GM21528 (cell line): ENCODE measurements at regions not wholly inside any gene's neighbourhood (a gene's known extent, or its start where the extent isn't known, plus 50 kb on each side); places are given as distances from the start of the nearest gene placed in this dataset.

ENCODE experiments used
- ATAC-seq: cut with Tn5 transposase; IDR thresholded peaks from one replicate; pipeline ENCODE4 v1.9.1; 2021; ENCODE audit warnings: mild to moderate bottlenecking, moderate library complexity; ENCODE audit not compliant: unreplicated experiment, low FRiP score

DNA sequence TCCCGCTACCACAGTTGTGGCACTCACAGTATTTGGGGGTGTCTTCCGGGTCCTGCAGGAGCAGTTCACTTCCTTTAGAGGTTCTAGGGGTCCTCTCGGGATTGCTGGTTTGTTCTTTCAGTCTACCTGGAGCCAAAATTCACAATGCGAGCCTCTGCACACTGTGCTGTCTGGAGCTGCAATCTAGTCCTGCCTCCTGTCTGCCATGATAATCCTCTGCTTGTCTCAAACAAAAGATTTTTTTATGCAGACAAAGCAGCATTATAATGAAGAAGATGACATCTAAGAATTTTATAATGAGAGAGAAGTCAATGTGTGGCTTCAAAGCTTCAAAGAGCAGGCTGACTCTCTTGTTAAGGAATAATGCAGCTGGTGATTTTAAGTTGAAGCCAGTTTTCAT is 975.1 kb upstream of the GYPC start:
- ATAC-seq = no peak

GRCh38 chr2:125681576-125681975 is 974.4 kb upstream of the GYPC start:
- ATAC-seq = no peak

GRCh38 chr2:125681976-125682805 is 973.8 kb upstream of the GYPC start:
- no peak for ATAC-seq

DNA sequence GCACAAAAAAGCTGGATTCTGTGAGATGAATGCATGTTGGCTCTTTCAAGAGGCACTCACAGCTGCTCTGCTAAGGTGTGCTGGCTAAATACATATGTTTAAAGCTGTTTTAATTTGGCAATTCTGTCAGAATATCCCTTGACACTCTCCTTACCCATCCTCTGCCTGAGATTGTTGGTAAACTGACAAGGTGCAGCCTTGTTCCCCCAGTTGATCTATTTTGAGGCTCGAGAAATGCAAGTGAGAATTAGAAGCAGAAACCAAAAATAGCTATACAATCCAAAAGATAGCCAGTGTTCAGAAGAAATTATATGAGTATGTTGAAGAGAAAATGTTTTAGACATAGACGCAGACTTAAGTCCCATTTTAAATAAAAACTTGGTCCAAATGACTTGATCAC is 971.7 kb upstream of the GYPC start:
- ATAC-seq = no peak

GRCh38 chr2:125684932-125685331 is 971.0 kb upstream of the GYPC start:
- ATAC-seq = no peak

- no peak for ATAC-seq
Observed at GRCh38 chr2:125696560-125696959, 959.4 kb upstream of the GYPC start.

- ATAC-seq = no peak
Observed at GRCh38 chr2:125698280-125698679, 957.7 kb upstream of the GYPC start.

DNA sequence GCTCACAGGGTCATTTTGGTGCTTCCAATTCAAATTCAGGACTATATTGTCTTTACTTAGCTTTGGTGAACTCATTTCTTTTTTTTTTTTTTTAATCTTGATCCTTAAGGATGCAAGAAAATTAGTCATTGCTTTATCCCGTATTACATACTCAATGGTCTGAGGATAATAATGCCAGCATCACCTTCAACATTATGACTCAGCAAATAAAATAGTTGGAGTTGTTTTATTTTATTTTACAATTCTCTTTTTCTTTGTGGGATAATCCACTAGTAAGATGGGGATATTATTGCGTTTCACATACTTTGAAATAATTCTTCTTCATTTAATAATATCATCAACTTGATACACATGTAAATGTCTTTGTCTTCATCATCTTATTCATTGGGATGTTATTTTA is 954.9 kb upstream of the GYPC start:
- no peak for ATAC-seq

- no peak for ATAC-seq
Observed at GRCh38 chr2:125707611-125708010, 948.3 kb upstream of the GYPC start.

DNA sequence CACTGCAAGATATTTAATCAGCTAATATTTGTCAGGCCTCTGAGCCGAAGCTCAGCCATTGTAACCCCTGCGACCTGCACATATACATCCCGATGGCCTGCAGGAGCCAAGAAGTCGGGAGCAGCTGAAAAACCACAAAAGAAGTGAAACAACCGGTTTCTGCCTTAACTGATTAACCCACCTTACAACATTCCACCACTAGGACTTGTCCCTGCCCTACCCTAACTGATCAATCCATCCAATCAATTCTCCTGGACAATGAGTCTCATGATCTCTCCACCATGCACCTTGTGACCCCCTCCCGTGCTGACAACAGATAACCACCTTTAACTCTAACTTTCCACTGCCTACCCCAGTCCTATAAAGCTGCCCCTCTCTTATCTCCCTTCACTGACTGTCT is 945.4 kb upstream of the GYPC start:
- ATAC-seq = no peak

- no peak for ATAC-seq
Observed at GRCh38 chr2:125711075-125711474, 944.9 kb upstream of the GYPC start.

GRCh38 chr2:125713533-125713932 is 942.4 kb upstream of the GYPC start:
- no peak for ATAC-seq

GRCh38 chr2:125721072-125721721 is 934.8 kb upstream of the GYPC start:
- no peak for ATAC-seq

- ATAC-seq = no peak
Observed at GRCh38 chr2:125730921-125731320, 925.0 kb upstream of the GYPC start.

- no peak for ATAC-seq
Observed at GRCh38 chr2:125736306-125736705, 919.7 kb upstream of the GYPC start.

DNA sequence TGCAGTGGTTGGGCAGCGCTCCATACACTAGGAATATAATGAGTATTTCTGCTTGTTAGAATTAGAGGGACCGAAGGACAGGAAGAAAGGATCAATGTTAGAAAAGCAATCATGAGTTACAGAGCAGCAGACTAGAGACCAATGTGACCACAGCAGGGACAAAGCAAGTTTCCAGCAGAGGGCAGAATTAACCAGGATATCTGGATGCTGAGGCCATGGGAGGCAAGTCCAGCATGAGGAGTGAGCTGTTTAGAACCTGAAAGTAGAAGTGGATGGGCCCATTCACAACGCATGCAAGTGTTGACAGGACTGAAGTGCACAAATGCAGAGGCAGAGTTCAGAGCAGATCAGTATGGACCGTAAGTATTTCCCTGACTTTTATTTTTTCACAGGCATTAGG is 910.4 kb upstream of the GYPC start:
- ATAC-seq = no peak

DNA sequence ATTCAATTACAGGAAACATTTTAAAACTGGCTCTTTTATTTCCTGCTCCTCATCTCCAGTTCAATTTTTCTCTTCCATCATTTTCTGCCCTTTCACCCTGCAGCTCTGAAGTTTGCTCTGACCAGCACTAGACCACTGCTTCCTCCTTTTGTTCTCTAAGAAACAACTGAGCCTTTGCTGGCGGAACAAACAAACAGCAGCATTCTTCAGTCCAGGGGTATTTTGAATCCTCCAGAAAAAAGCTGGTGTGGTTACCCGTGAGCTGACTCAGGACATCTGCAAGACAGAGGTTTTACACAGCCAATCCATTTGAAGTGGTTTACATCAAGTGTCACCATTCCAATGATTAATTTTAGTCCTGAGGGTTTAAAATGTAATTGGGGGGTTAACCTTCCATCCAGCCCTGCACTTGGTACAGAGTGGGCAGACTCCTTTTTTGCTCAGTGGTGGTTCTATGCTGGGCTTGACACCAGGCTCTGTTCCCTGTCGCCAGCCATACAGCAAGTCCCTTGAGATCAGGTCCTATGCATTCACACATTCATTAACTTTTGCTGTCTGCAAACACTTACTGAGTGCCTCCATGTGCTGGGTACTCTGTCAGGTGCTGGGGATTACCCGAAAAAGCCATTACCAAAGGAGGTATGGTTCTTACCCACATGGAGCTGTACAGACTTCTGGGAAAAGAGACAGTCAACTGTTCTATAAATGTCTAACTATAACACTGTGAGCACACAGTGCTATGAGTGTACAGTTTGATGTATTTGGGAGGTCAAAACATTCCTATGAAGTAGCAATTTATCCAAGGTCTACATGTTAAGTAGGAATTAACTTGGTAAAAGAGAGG is 909.4 kb upstream of the GYPC start:
- no peak for ATAC-seq

GRCh38 chr2:125747165-125747425 is 908.9 kb upstream of the GYPC start:
- ATAC-seq = no peak

DNA sequence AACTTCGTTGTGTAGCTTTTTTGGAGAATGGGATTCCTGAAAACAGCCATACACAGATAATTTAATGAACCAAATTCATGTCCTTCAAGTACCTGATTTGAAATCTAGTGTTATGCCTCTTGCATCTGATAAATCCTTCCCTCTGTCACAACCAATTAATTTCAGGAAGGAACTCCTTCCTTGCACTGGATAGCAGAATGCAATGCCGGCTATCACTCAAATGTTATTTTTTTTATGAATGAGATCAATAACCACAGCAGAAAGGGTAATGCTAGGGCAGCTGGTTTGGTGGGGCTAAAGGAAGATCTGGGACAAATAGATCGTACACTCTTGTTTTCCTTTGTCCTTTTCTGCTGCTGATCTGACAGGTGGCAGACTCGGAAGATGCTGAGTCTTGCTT is 899.5 kb upstream of the GYPC start:
- ATAC-seq = no peak

DNA sequence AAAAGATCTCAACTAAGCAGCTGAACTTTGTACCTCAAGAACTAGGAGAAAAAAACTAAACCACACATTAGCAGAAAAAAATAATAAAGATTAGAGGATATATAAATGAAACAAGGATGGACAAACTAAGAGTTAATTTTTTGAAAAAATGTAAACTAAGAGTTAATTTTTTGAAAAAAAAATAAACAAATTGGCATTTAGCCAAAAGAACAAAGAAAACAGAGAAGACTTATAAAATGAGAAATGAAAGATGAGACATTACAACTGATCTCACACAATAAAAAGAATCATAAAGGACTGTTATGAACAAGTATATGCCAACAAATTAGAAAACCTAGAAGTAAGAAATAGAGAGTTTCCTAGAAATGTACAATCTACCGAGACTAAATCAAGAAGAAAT is 859.2 kb upstream of the GYPC start:
- no peak for ATAC-seq

- ATAC-seq = no peak
Observed at GRCh38 chr2:125797192-125797591, 858.8 kb upstream of the GYPC start.

DNA sequence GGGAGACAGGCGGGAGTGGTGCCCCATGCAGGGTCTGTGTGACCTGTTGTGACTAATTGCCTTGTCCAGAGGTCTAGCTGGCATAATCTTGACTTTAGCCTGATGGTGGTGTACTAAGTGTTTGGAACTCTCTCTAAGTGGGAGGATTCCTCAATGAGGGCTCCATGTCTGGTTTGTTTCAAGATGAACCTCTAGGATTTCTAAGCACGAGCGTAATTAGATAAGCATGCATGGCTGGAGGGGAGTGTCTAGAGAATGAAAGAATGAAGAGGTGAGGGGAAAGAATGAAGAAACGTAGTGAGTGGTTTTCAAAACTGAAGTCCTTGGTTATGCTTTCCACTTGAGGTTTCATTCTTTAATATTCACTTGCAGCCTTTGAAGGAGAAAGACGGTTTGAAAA is 833.2 kb upstream of the GYPC start:
- ATAC-seq = no peak
